Lower leg skin (tissue), 3 donors: ENCODE measurements at regions not wholly inside any gene's neighbourhood (a gene's known extent, or its start where the extent isn't known, plus 50 kb on each side); places are given as distances from the start of the nearest gene placed in this dataset.

Source experiments
- CTCF ChIP-seq, 3 donors: fragments of 450-650 bp; IDR thresholded peaks; one replicate each; pipeline ENCODE4 v1.5.1; 2016; ENCODE audit warnings: antibody characterized with exemption in 3 of 3, mild to moderate bottlenecking in 3 of 3, moderate library complexity in 2 of 3
- POLR2A ChIP-seq, 2 donors: fragments of 450-650 bp; IDR thresholded peaks; one replicate each; pipeline ENCODE4 v1.6.1; 2016 to 2017; ENCODE audit warnings: antibody characterized with exemption in 2 of 2, mild to moderate bottlenecking in 1 of 2, moderate library complexity in 1 of 2

GRCh38 chr6:3535033-3535775 is 78.4 kb upstream of the SLC22A23 start:
- TF ChIP-seq CTCF (IDR thresholded peaks at IDR 0.05): no peak
- TF ChIP-seq POLR2A (IDR thresholded peaks at IDR 0.05): no peak
